ENCODE measurements at regions not wholly inside any gene's neighbourhood (a gene's known extent, or its start where the extent isn't known, plus 50 kb on each side); places are given as distances from the start of the nearest gene placed in this dataset.

DNA sequence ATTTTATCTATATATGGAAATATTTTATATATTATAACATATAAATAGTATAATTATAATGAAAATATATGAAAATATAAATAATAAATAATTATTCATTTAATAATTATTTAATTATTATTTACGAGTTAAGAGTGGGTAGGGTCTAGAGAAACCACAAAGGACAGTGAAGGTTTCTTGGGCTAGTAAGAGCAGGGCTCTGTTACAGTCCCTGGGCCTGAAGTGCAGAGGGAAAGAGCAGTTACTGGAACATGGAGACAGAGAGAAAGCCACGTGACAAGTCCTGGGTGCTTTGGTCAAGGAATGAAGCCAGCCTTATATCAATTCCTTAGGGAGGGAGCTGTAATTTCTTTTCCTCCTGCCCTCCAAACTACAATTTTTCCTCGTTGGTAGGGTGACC is 117.2 kb upstream of the OLIG2 start:
- TF ChIP-seq, protein P1, sequence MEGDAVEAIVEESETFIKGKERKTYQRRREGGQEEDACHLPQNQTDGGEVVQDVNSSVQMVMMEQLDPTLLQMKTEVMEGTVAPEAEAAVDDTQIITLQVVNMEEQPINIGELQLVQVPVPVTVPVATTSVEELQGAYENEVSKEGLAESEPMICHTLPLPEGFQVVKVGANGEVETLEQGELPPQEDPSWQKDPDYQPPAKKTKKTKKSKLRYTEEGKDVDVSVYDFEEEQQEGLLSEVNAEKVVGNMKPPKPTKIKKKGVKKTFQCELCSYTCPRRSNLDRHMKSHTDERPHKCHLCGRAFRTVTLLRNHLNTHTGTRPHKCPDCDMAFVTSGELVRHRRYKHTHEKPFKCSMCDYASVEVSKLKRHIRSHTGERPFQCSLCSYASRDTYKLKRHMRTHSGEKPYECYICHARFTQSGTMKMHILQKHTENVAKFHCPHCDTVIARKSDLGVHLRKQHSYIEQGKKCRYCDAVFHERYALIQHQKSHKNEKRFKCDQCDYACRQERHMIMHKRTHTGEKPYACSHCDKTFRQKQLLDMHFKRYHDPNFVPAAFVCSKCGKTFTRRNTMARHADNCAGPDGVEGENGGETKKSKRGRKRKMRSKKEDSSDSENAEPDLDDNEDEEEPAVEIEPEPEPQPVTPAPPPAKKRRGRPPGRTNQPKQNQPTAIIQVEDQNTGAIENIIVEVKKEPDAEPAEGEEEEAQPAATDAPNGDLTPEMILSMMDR (conservative IDR thresholded peaks at IDR 0.05 in 1 of 2, IDR thresholded peaks at IDR 0.05 in 1 of 2; ENCODE audit: low read depth in 1 of 2, low read length in 2 of 2) = no peak
- no peak for TF ChIP-seq EZH2 (IDR thresholded peaks at IDR 0.05; ENCODE audit: low read length, missing control alignments)
